ENCODE measurements at regions not wholly inside any gene's neighbourhood (a gene's known extent, or its start where the extent isn't known, plus 50 kb on each side); places are given as distances from the start of the nearest gene placed in this dataset.
"Not testable (repeated sequence)": the region's sequence is repeated elsewhere in the genome, so short reads cannot be mapped to it uniquely, and the experiment has no call there.

GRCh38 chr3:150300852-150301517 lies 107.1 kb upstream of the TSC22D2 start:
- DNase-seq (ENCODE audit: low read depth) = no peak

- DNase-seq (ENCODE audit: low read depth) = no peak
These were observed 107.7 kb upstream of the TSC22D2 start for GRCh38 chr3:150300388-150300787.

DNA sequence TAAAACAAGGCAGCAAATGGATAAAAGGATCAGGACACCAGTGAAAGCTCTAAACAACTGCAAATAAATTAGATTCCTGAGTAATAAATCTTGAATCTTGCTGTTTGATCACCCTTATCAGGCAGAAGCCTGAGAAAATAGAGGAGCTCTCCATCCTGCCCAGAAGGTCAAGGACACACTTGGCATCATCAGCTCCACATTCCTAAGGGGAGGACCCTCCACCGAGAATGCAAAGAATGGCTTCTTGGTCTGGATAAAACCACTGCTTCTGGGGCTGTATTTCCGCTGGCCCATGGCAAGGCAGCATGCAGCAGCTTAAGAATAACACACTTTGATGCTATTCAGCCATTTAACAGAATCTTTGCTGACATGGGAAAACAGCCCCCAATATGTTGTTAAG lies 108.9 kb upstream of the TSC22D2 start:
- DNase-seq (ENCODE audit: low read depth) = no peak

GRCh38 chr3:150296966-150297365 lies 111.1 kb upstream of the TSC22D2 start:
- no peak for DNase-seq (ENCODE audit: low read depth)

- no peak for DNase-seq (ENCODE audit: low read depth)
These were observed 111.9 kb upstream of the TSC22D2 start for GRCh38 chr3:150296123-150296735.

DNA sequence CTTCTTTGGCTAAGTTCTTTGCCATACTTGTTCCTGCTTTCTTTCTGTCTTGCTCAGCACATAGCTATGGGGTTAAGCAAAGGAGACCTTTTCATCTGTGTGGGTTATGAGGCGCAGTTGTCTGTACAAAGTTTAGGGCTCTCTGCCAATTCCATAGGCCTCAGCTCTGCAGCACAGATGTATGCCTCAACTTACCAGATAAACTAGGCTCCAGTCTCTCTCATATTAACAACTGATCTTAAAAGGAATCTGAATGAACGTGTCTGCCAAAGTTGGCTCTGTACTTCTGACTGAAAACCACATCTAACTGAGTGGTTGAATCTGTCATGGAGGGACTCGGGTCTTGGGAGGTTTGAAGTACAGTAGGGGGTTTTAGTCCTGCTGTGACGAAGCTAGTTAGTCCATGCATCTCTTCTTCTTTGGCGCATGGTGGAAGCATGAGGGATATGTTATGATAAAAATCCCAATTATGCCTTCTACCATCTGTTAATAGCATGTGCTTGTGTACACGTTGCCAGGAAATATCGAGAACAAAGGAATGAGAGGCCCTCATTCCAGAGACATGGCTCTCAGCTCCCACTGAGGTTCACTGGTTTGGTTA lies 114.6 kb upstream of the TSC22D2 start:
- peak; percentile 83 for DNase-seq (ENCODE audit: low read depth)

GRCh38 chr3:150292891-150293290 lies 115.2 kb upstream of the TSC22D2 start:
- peak; percentile 74 for DNase-seq (ENCODE audit: low read depth)

DNA sequence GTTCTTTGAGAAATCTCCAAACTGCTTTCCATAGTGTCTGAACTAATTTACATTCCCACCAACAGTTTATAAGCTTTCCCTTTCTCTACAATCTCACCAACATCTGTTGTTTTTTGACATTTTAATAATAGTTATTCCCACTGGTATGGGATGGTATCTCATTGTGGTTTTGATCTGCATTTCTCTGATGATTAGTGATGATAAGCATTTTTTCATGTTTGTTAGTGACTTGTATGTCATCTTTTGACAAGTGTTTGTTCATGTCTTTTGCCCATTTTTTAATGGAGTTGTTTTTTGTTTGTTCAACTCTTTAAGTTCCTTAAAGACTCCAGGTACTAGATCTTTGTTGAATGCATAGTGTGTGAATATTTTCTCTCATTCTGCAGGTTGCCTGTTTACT lies 116.6 kb upstream of the TSC22D2 start:
- DNase-seq (ENCODE audit: low read depth) = no peak

DNA sequence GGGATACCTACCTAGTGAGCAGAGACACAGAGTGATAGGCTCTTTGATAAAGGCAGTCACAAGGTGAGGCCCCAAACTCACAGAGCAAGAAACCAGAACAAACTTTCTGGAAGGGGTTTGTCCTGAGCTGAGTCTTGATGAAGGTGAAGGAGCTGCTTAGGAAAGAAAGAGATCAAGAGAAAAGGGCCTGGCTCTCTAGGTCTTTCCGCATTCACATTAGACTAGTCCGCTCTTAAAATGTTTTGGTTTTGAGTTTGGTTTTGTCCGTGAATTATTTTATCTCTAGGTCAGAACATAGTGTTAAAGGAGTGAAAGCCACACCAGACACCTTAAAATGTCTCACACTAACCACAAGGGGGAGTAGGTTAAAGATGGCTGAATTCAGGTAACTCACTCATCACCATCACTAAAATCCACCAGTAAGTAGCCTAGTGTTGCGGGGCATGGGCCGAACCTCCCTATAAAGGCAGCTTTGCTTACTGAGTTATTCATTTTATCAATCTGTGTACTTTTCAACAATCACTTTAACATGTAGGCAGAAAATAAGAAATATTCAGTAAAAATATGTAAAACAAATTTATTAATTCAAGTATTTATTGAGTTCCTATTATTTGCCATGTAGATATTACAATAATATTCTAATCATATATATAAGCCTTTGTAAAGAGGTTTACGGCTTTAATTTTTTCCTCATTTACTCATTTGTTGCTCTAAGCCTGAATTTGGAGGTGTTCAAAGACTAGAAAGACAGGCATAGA lies 121.5 kb upstream of the TSC22D2 start:
- no peak for DNase-seq (ENCODE audit: low read depth)

DNA sequence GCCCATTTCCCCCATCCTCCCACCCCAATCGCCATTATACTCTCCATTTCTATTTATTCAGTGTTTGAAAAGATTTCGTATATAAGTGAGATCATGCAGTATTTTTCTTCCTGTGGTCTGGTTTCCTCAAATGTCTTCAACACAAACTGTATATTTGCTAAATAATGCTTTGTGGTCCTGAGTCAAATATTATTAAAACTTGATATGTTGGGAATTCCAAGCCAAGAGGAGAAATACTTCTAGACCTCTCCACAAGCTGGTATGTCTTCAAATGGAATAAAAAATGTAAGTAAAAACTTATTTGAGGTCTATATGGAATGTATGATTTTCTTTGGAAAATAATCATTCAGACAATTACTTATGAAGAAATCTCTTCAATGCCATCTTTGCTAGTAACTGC lies 122.5 kb upstream of the TSC22D2 start:
- DNase-seq (ENCODE audit: low read depth) = no peak

- no peak for DNase-seq (ENCODE audit: low read depth)
These were observed 129.2 kb upstream of the TSC22D2 start for GRCh38 chr3:150278843-150279381.

DNA sequence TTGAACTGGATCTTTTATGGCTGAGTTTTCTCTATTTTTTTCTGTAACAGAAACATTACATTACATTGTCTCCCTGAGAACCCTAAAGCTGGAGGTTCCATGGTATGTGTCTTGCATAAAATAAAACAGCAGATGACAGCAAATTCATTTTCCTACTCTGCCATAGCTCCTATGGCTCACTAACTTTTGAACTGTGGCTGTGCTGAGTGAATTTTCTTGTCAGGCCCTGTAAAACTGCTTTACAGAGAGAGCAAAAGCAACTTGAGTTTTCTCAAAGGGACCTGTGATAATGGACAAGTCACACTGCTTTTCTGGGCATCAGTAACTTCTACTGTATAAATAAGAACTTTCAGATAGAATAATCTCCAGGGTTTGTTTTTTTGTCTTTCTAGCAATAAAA lies 129.9 kb upstream of the TSC22D2 start:
- DNase-seq (ENCODE audit: low read depth) = no peak

DNA sequence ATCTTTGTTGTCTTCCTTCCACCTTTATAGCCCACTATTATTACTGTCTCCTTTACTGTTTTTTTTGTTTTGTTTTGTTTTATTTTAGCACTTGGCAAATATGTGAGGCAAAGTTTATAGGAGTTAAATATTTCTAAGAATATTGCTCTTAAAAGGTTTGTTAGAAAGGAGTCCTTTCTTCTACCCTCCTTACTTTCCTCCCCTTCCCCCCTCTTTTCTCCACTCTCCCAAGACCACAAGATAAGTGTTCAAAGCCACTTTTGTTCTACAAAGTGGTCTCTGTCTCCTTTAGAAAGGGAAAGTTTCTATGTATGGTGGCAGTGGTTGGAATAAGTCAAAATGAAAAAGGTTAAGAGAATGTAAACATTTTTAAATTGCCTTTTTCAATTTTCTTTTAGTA lies 130.7 kb upstream of the TSC22D2 start:
- no peak for DNase-seq (ENCODE audit: low read depth)

DNA sequence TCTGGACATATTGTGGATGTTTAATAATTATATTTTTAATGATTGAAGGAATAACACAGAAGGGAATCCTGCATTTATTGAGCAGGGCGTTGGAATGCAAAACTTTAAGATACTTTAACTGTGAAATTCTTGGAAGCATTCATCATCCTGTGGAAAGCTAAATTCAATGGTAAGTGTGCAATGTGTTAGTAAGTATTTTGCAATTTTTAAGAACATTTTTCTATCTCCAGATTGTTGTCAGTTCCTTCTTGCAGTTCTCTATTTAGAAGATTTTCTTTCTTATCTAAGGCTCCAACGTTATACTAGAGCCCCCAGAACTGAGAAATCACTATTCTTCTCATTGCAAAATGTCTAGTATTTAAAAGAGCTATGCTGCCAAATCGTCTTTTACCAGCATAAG lies 132.2 kb upstream of the TSC22D2 start:
- DNase-seq (ENCODE audit: low read depth) = no peak

GRCh38 chr3:150274372-150274771 lies 133.7 kb upstream of the TSC22D2 start:
- DNase-seq (ENCODE audit: low read depth) = no peak

DNA sequence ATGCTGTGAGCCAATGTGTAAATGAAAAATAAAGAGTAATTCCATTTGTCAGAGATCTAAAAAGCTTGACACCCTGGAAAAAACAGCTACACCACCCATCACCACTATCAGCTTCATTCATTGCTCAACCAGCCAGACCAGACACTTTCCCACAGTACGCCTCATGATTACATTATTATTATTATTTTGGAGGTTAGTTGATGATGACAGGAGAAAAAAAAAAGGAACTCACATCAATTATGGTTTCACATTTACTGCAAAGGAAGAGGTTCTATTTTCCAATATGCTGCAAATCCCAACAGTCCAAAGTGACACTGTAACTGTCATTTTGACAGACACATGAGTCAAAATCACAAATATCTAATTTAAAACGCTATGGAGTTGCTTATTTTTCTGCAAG lies 134.7 kb upstream of the TSC22D2 start:
- DNase-seq (ENCODE audit: low read depth) = no peak

DNA sequence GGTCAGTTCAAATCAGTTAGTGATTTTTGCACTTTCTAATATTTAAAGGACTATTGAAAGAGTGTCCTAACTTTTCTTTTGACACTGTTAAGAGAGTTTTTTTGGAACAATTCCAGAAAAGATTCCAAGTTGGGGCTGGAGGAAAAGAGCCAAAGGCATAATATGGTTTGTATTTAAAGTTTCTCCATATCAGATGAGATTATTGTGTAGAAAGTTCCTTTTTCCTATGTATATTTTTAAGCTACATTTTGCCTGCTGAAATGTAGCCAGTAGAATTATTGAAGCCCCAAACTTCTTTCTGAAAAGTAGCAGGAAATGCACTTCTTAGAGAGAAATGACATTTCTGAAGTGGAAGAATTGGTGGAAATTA lies 136.5 kb upstream of the TSC22D2 start:
- no peak for DNase-seq (ENCODE audit: low read depth)

DNA sequence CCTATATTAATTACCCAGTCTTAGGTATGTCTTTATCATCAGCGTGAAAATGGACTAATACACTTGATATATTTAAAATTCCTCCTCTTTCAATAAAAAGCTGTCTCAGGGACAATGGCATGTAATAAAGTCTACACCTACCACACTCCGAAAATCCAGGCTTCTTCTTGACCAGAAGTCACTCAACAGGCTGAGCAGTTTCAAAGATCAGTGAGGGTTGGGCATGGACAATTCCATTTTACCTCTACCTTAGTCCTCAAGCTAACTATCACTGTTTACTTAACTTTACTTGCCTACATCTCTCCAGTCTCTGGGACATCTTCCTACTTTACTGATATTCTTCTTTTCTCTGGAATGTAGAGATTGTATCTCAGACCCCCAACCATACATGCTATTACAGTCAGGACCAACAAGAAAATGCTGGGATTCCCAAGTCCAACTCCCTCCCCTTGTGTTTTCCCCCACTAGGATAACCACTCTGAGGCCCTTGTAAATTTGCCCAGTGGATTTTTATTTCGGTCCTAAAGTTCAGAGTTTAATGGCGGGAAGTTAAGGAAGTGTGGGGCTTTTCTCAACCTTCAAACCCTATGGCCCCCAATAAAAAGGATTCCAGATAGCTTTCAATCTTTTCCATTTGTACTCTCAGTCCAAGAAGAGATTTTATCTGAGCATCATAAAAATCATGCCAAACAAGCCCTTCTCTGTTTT lies 137.1 kb upstream of the TSC22D2 start:
- no peak for DNase-seq (ENCODE audit: low read depth)

DNA sequence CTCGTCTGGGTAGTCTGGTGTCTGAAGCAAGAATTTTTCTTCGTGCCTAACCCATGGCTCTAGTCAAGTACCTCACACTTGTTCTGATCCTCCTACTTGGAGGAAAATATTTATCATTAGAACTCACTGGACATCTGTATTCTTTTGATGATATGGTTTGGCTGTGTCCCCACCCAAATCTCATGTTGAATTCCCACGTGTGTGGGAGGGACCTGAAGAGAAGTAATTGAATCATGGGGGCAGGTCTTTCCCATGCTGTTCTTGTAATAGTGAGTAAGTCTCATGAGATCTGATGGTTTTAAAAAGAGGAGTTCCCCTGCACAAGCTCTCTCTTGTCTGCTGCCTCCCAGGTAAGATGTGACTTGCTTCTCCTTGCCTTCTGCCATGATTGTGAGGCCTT lies 137.7 kb upstream of the TSC22D2 start:
- DNase-seq (ENCODE audit: low read depth) = not testable (repeated sequence)

- DNase-seq (ENCODE audit: low read depth) = no peak
These were observed 138.6 kb upstream of the TSC22D2 start for GRCh38 chr3:150269526-150269925.

- DNase-seq (ENCODE audit: low read depth) = no peak
These were observed 139.4 kb upstream of the TSC22D2 start for GRCh38 chr3:150268426-150269391.
